ENCODE measurements at regions not wholly inside any gene's neighbourhood (a gene's known extent, or its start where the extent isn't known, plus 50 kb on each side); places are given as distances from the start of the nearest gene placed in this dataset.

DNA sequence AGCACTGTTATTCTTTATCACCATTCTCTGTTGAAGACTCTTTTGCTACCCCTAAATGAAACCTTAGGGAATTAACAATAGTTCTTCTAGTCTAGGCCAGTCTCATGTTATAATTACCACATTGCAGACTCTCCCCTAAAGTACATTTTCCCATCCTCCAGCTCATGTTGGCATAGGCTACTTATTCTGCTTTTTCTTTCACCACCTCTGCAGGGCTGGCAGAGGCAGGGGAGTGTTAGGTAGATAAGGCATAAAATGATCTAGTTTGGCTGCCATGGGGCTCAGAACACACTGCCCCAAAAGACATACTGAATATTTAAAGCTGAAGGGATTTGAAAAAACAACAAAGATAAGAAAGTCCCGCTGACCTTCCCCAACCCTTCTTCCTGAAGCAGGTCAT, 82.7 kb upstream of the RFC3 start:
- TF ChIP-seq CTCF (conservative IDR thresholded peaks at IDR 0.05; ENCODE audit: low read depth, low read length), result no peak
- TF ChIP-seq EZH2 (IDR thresholded peaks at IDR 0.05; ENCODE audit: borderline replicate concordance, low read depth, low read length, poor library complexity, severe bottlenecking), result no peak
